ENCODE measurements at regions not wholly inside any gene's neighbourhood (a gene's known extent, or its start where the extent isn't known, plus 50 kb on each side); places are given as distances from the start of the nearest gene placed in this dataset.

DNA sequence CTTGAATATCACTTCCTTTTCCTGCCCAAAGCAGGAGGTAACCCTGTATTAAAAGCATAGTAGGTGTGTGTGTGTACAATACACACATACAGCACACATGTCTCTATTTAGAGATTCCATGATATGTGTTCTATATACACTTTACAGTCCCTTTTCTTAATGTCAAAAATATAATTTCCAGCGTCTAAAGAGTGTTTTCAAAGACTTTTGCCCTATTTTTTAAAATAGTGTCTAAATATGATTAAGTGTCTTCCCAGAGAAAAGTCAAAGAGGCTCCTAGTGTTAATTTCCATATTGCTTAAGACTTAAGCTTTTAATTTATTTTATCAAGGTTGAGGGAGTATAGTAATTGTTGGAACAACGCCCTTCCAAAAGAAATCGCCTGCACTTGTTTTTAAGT is 420.3 kb upstream of the POU3F3 start:
- TF ChIP-seq, protein P1, sequence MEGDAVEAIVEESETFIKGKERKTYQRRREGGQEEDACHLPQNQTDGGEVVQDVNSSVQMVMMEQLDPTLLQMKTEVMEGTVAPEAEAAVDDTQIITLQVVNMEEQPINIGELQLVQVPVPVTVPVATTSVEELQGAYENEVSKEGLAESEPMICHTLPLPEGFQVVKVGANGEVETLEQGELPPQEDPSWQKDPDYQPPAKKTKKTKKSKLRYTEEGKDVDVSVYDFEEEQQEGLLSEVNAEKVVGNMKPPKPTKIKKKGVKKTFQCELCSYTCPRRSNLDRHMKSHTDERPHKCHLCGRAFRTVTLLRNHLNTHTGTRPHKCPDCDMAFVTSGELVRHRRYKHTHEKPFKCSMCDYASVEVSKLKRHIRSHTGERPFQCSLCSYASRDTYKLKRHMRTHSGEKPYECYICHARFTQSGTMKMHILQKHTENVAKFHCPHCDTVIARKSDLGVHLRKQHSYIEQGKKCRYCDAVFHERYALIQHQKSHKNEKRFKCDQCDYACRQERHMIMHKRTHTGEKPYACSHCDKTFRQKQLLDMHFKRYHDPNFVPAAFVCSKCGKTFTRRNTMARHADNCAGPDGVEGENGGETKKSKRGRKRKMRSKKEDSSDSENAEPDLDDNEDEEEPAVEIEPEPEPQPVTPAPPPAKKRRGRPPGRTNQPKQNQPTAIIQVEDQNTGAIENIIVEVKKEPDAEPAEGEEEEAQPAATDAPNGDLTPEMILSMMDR (IDR thresholded peaks at IDR 0.05; ENCODE audit: insufficient read depth, low read length, poor library complexity, severe bottlenecking), result no peak
- H3K27me3 ChIP-seq (ENCODE audit: control insufficient read depth, insufficient read depth, low read length), result no peaks in the 10 kb centered on the region
- DNase-seq (ENCODE audit: low read depth), result no peak
- no peak overlapping the region for H3K4me3 ChIP-seq (ENCODE audit: low read depth, low read length)
- no peaks in the 10 kb centered on the region for H3K36me3 ChIP-seq (ENCODE audit: control insufficient read depth, insufficient read depth, low read length)

DNA sequence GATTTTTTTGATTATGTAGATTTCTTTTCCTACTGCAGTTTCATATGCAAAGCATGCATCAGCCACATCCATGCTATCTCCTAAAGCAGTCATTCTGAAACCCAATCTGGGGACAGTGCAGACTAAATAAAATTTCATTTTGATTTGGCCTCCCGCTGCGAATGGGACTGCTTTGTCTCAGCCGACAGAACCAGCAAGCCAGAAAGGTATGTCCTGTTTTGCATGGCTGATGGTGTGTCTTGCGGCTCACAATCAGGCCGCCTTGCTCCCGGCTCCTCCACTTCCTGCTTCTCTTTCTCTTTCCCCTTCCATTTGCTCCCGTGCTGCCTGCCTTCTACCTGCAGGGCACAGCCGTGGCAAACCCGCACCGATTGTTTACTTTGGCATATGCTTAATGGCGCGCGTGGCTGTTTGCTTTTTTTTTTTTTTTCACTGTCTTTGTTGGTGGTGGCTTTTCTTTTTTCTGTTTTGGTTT is 419.6 kb upstream of the POU3F3 start:
- TF ChIP-seq, protein P1 (IDR thresholded peaks at IDR 0.05; ENCODE audit: insufficient read depth, low read length, poor library complexity, severe bottlenecking), result no peak

DNA sequence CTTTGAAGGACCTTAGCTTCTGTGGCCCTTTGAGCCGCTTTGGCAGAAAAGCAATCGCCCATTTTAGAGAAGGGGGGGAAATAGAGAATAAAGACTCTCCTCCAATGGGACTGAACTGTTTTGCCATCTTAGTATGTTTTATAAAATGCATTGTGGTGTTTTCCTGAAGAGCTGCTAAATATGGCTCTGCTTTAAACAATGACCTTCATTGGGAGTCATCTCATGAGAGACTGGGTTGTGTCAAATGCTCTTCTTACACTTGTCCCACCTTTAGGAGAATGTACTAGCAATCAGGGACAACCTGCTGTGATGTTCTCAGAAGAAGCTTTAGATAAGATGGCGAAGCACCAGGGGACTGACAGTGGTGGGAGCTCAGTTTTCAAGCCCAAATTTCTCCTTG is 418.9 kb upstream of the POU3F3 start:
- Histone ChIP-seq H3K27me3 (ENCODE audit: control insufficient read depth, insufficient read depth, low read length) (no peaks in the 10 kb centered on the region), H3K4me3 (ENCODE audit: low read depth, low read length) (no peak overlapping the region), H3K36me3 (ENCODE audit: control insufficient read depth, insufficient read depth, low read length) (no peaks in the 10 kb centered on the region)
- no peak for DNase-seq (ENCODE audit: low read depth)
- TF ChIP-seq, protein P1 (IDR thresholded peaks at IDR 0.05; ENCODE audit: insufficient read depth, low read length, poor library complexity, severe bottlenecking), result no peak

More for the DNA sequence above, 419.6 kb upstream of the POU3F3 start:
- Histone ChIP-seq H3K4me3 (ENCODE audit: low read depth, low read length) (no peak overlapping the region), H3K27me3 (ENCODE audit: control insufficient read depth, insufficient read depth, low read length) (no peaks in the 10 kb centered on the region), H3K36me3 (ENCODE audit: control insufficient read depth, insufficient read depth, low read length) (no peaks in the 10 kb centered on the region)
- DNase-seq (ENCODE audit: low read depth), result peak; percentile 53

GRCh38 chr2:104438481-104438880 is 415.4 kb upstream of the POU3F3 start:
- DNase-seq (ENCODE audit: low read depth), result no peak
- no peaks in the 10 kb centered on the region for H3K36me3 ChIP-seq (ENCODE audit: control insufficient read depth, insufficient read depth, low read length)
- TF ChIP-seq, protein P1 (IDR thresholded peaks at IDR 0.05; ENCODE audit: insufficient read depth, low read length, poor library complexity, severe bottlenecking), result no peak
- no peaks in the 10 kb centered on the region for H3K27me3 ChIP-seq (ENCODE audit: control insufficient read depth, insufficient read depth, low read length)
- no peak overlapping the region for H3K4me3 ChIP-seq (ENCODE audit: low read depth, low read length)

- DNase-seq (ENCODE audit: low read depth), result no peak
- Histone ChIP-seq H3K27me3 (ENCODE audit: control insufficient read depth, insufficient read depth, low read length) (no peaks in the 10 kb centered on the region), H3K36me3 (ENCODE audit: control insufficient read depth, insufficient read depth, low read length) (no peaks in the 10 kb centered on the region), H3K4me3 (ENCODE audit: low read depth, low read length) (no peak overlapping the region)
- TF ChIP-seq, protein P1 (IDR thresholded peaks at IDR 0.05; ENCODE audit: insufficient read depth, low read length, poor library complexity, severe bottlenecking), result no peak
Observed at GRCh38 chr2:104443145-104443544, 410.8 kb upstream of the POU3F3 start.

GRCh38 chr2:104444392-104444791 is 409.5 kb upstream of the POU3F3 start:
- TF ChIP-seq, protein P1 (IDR thresholded peaks at IDR 0.05; ENCODE audit: insufficient read depth, low read length, poor library complexity, severe bottlenecking), result no peak
- DNase-seq (ENCODE audit: low read depth), result peak; percentile 44
- Histone ChIP-seq H3K27me3 (ENCODE audit: control insufficient read depth, insufficient read depth, low read length) (no peaks in the 10 kb centered on the region), H3K36me3 (ENCODE audit: control insufficient read depth, insufficient read depth, low read length) (no peaks in the 10 kb centered on the region), H3K4me3 (ENCODE audit: low read depth, low read length) (no peak overlapping the region)
